ENCODE measurements at regions not wholly inside any gene's neighbourhood (a gene's known extent, or its start where the extent isn't known, plus 50 kb on each side); places are given as distances from the start of the nearest gene placed in this dataset.
A peak's percentile ranks its signal among the peaks of the same experiment; 100 is the strongest.

DNA sequence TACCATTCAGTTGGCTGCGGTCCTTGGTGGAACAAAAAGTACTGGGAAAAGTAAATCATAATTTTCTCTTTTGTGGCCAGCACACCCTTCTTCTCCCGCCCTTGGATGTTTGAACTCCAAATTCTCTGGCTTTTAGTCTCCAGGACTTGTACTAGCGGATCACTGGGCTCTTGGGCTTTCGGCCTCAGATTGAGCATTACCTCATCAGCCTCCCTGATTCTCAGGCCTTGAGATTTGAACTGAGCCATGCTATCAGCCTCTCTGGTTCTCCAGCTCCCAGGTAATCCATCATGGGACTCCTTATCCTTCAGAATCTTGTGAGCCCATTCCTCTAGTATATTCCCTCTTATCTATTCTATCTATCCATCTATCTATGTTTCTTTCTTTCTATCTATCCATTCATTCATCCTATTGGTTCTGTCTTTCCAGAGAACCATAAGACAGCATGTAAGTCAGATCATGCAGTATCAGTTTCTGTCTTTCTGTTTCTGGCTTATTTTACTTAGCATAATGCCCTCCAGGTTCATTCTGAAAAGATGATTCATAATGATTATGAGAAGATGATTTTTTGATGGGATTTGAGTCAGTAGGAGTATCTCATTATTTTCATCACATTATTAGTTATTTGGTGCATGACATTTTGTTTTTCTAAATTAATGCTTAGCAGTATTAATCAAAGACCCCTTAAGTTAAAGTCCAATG, 814.9 kb downstream of the LRFN5 start:
- no peak for DNase-seq (ENCODE audit: low spot score)

DNA sequence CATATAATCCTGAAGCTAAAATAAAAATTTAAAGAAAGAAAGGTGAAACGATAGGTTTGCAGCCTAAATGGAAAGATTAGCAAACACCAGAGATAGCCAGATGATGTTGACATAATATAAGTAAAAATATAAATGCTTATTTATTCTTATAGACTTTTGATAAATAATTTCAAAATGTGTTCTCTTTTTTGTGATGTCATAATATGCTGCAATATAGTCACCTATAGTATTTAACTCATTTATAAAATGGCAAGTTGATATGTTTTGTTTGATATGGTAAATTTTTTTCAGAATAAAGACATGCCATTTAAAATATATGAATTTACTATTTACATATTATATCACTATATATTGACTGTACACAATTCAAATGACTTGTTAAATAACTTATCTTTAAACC, 813.4 kb downstream of the LRFN5 start:
- DNase-seq (ENCODE audit: low spot score), result no peak

DNA sequence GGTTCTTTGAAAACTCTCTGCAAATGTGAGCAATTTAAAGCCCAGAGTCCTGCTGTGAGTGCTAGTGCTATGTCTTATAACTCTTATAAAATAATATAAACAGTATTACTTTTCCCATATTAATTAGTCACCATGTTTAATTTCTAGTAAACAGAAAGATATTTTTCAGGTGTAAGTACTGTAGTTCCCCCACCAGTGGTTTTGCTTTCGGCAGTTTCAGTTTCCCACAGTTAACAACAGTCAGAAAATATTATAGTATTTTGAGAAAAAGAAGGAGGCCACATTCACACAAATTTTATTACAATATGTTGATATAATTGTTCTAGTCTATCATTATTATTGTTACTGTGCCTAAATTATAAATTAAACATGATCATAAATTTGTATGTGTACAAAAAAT, 800.5 kb downstream of the LRFN5 start:
- DNase-seq (ENCODE audit: low spot score), result no peak

DNA sequence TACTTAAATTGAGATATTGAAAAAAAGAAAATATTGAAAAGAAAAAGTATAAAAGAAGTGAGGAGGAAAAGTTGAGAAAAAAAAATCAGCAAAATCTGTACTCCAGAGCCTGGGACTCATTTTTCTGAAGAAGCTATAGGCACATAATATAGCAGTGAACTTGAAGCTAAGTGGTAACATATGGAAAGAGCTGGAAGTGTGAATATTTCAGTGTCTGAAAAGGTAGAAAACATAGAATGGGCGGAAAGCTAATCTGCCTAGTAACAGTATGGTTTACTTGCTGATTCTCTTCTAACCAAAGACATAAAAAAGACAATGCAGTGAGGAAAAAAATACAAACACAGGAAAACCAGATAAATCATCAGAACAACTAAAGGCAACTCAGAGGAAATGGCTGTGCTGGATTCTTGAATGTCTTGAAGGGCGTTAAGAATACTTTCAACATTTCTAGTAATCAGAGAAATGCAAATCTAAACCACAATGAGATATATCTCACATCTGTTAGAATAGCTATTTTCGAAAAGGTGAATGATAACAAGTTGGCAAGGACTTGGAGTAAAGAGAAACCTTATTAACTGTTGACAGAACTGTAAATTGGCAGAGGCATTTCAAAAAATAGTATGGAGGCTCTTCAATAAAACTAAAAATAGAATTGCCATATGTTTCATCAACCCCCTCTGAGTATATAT, 784.6 kb downstream of the LRFN5 start:
- DNase-seq (ENCODE audit: low spot score), result no peak

DNA sequence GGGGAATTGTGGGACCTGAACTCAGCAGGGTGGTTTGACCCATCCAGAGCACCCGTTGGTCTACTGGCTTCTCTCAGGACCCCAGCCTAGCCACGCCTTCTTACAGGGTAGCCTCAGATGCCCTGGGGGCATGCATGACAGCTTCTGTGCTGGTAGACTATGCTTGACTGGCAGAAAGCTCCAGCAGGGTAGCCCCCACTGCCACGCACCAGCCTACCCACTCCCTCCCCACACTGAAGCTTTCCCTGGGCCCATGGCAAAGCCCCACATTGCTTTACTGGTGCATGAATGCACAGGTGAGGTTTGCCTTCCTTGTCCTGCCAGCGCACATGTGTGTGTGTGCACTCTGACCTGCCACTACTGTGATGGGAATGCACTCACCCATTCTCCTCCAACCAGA, 772.2 kb downstream of the LRFN5 start:
- DNase-seq (ENCODE audit: low spot score), result no peak

DNA sequence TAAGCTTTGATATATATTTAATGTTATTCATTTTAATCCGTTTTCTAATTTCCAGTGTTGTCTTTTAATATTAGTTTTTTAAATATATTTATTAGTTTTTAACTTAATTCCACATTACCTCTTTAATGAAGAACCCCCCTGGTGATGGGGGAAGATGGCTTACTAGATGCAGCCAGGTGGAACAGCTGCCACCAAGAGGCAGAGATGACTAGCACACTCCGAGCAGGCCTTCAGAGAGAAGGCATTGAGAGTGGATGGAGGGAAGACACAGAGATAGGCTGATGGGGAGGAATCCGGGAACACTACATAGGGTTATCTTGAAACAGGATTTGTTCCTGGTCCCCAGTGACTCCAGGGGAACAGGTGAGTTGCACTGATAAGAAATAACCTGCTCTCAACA, 771.6 kb downstream of the LRFN5 start:
- DNase-seq (ENCODE audit: low spot score), result no peak

DNA sequence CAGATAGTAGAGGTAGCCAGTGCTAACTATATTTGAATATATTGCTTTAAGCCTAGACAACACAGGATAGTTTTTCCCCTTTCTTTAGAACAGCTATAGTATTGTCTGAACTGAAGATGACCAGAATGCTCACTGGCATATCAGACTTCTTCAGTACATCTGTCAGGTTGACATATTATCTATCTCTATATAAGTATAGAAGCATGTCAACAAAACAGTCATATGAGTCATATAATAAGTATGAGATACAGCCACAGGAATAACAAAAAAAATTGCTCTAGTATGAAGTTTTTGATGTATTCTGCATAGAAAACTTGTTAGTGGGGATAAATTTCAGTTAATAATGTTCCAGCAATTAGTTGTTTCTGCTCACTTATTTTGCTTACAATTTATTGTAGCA, 767.7 kb downstream of the LRFN5 start:
- DNase-seq (ENCODE audit: low spot score), result no peak

DNA sequence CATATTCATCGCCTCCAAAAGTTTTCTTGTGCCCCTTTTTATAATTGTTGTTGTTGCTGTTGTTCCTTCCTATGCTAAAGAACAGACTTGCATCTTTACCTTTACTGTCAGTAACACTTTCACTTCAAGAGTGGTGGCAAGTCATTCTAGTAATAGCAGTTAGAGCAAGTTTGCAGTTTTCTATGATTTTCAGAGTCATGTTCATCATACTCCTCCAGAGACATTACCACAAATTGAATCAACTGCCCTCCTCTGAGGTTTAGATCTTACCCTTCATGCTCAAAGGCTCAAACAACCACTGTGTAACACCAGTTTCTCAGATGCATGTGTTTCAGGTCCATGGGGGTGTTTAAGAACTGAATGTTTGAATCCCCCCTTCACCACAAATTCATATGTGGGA, 763.4 kb downstream of the LRFN5 start:
- DNase-seq (ENCODE audit: low spot score), result no peak

DNA sequence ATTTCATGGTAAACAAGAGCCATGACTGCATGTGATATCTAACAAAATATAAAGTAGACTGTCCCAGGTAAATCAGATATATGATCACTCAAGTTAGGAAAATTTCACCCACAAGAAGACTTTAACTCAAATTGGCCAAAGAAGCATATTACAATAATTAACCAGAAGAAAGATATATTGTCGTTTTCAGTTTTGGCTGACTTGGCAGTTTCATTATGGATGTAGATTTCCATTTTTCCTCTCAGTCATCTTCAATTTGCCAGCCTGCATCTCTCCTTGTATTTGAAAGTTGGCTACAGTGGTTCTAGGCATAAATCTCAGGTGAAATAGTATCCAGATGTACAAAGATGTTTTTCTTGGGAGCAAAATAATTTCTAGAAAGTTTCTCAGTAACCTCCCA, 761.6 kb downstream of the LRFN5 start:
- no peak for DNase-seq (ENCODE audit: low spot score)

DNA sequence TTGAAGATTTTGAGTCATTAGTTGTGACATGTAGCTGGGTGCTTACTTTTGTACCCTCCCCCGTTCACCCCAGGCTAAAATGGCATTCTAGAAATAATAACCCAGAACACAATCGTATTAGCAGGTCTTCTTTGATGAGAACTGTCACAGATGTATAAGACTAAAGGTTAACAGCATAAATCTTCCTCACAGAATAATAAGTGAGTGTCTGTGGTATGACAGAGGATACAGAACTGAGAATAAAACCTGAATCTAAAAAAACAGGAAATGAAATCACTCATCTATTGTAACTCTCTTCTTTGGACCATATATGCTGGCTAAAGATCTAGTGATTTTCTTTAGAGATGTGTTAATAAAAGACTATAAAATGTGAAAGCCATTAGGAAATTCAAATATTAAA, 746.6 kb downstream of the LRFN5 start:
- DNase-seq (ENCODE audit: low spot score), result no peak

DNA sequence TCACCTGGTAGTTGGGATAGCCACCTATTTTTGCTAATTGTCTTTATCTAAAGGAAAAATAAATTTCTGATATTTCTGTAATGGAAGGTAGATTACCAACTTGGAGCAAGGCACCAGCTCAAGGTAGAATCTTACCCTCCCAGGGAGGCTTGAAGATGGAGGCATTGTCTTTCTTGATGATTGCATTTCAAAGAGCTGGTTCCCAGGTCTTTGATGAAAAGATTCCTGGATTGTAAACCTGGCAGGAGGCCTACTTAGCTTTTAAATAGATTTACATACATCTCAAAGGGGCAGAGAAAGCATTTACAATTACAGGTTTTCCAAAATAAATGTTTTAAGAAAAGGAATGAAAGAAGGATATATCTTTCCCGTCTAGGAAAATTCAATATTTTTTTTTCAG, 729.2 kb downstream of the LRFN5 start:
- DNase-seq (ENCODE audit: low spot score), result no peak

DNA sequence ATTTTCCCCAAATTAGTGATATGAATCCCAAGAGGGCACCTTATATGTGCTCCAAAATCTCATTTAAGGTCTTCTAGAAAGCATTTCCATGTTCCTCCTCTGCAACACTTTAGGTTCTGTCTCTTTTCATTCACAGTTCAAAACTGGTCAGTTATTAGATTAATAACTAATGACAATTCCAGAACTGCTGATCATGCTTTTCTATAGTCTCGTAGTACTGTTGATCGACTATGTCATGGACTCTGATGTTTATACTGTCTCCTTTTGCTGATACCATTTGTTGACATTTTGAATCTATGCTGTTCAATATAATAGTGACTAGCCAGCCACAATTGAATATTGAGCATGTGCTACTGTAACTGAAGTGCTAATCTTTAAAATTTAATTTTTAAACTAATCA, 728.3 kb downstream of the LRFN5 start:
- no peak for DNase-seq (ENCODE audit: low spot score)

DNA sequence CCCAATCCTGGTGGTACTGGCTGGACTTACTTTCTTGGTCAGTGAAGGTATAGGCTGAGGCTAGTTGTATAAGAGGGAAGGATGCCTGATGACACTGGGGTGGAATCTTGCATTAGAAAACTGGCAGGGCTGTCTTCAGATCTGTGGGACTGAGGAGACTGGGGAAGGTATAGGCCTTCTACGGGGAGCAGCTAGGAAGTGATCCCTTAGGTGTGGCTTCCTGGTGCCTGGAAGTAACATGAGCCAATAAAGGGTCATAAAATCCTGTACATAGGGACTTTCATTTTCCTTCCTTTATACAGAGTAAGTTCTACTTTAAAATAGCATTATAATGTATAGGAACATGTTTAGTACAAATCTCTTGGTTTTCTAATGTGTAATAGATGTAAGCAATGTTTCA, 716.8 kb downstream of the LRFN5 start:
- DNase-seq (ENCODE audit: low spot score), result no peak

DNA sequence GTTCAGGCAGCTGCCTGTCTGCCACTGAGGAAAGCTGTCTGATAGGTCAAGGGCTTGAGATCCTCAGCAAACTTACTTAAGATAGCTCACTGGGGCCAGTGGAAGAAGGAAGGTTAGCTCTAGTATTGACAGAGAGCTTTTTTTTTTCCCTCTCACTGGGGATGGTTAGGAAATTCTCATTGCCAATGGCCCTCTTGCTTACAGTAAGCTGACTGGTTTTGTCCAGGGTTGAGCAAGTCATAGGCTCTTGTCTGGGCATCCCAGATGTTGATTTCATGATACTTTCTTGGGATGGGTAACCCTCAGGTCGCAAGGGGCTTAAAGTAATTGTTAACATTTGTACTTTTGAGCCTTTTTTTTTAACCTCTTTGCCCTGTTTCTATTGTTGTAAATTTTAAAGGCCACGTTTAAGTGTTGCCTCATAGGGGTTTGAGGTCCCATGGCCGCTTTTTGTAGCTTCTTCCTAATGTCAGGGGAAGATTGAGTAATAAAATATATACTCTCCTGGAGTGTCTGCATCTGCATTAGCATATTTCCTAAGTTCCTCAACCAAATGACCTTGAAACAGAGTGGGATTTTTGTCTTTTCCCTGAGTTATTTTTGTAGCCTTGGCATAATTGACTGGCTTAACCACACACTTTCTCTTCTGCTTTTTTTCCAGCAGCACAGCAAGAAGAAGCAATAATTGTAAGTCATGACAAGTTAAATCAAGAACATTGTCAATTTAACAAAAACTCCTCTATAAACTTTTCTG, 716.0 kb downstream of the LRFN5 start:
- DNase-seq (ENCODE audit: low spot score), result peak; percentile 8

DNA sequence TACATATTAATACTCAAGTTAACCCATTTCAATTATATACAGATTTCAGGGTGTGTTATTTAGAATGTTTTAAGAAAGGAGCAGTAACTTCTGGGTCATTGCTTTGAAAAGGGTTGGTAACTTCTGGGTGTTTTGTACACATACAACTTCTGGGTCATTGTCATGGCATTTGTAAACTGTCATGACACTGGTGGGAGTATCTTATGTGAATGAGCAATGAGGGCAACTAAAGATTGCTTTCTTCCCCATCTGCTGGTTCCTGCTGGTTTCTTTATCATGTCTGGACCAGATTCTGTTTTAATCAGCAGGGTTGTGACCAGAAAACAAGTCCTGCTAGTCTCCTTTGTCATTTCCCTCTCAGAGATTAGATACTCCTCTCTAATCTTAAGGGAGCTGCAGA, 713.3 kb downstream of the LRFN5 start:
- no peak for DNase-seq (ENCODE audit: low spot score)

DNA sequence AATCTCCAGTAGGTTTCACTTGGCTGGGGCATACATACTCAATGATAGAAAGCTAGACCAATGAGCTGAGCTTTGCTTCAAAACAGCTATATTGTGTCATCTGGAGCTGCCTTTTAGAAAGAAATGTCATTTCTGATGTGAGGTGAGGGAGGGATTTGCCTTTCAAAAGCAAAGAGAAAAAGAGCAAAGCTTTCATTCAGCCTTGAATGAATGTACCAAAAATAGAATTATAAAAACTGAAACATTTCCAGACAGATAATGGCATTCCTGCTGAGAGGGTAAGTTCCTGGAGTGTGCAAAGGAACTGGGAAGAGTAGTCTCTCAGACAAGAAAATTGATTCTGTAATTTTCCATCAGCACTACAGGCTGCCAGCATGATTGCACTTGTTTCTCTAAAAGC, 710.0 kb downstream of the LRFN5 start:
- DNase-seq (ENCODE audit: low spot score), result no peak

DNA sequence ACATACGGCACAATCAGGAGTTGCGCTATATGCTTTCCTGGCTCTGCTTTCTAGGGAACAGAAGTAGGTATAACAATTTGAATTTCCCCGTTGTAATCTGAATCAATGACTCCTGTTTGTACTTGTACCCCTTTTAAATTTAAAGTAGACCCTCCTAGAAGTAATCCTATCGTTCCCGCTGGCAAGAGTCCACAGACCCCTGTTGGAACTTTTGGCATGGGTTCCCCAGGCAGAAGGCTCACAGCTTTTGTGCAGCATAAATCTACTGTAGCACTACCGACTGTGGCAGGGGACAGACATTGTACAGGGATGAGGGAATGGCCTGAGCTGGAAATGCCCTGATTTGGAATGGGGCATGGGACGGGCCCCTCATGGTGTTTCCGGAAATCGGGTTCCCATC, 705.2 kb downstream of the LRFN5 start:
- no peak for DNase-seq (ENCODE audit: low spot score)

DNA sequence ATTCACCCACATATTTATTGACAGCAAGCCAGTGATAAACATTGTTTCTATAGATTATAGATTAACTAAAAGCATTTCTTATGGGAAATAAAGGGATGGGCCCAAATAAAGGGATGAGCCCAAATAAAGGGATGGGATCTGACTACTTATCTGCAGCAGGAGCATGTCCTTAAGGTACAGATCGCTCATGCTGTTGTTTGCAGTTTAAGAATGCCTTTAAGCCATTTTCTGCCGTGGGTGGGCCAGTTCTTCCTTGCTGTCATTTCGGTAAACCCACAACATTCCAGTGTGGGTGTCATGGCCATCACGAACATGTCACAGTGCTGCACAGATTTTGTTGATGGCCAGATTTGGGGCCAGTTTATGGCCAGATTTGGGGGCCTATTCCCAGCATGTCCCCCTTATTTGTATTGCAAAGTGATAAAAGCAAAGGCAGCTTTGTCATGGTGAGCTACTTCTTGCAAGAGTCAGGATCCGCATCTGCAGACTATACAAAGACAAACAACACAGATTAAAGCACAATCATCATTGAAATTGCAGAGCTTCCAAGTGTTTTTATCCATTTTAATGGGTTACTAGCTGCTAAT, 700.7 kb downstream of the LRFN5 start:
- no peak for DNase-seq (ENCODE audit: low spot score)

DNA sequence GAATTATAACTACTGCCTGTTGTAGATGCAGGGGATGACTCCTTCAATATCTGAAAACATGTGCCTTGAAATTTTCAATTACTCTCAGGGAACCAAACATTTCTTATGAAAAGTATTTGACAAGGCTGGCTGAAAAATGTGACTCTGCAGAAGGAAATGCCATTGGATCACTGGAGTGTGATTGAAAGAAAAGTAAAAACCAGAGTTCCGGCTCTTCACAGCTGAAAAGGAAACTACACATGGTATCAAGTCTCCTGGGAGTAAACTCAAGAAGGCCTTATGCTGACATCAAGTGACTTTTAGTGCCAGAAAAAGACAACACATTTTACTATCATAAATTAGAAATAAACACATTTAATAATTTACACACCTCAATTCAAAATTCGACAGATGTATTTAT, 693.0 kb downstream of the LRFN5 start:
- no peak for DNase-seq (ENCODE audit: low spot score)

DNA sequence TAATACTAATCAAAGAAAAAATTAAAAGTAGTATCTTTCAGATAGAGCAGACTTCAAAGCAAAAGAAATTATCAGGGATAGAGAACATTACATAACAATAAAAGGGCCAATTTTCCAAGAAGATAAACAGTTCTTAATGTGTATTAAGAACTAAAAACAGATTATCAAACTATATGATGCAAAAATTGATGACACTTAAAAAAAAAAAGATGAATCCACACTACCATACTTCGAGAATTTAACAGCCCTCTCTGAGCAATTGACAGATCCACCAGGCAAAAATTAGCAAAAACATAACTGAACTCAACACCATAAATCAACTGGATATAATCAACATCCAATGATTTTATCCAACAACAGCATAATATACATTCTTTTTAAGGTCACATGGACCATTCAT, 686.5 kb downstream of the LRFN5 start:
- DNase-seq (ENCODE audit: low spot score), result no peak

DNA sequence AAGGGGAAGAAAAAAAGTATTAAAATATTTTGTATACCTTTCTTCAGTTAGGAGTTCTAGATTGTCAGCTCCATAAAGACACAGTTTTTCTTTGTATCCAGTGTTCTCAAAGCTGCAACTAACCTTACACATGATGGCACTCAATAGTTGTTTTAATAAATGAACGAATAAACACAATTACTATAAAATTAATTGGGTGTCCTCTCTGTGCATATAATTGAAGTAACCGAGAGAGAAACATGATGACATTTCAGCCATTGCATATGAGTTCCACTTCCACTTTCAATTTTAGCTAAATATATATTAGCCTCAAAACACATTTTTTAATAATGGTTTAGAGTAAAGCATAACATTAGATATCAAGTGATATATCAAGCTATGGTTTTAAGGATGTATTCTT, 671.2 kb downstream of the LRFN5 start:
- no peak for DNase-seq (ENCODE audit: low spot score)

DNA sequence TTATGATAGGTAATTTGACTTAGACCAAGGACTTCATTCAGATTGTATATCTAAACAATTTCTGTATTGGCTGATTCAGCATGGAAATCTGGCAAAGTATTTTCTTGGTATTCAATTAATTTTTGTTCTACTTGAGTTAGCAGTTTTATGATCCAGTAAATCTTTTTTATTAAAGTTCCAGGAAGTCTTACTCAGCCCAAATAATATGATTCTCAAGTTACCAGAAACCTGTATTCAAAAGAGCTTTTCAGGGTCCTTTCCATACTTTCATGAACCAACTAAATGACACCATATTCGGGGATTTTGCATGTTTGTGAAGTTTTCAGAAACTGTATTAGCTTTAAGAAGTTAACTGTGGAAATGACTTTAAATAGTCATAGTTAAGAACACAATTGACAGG, 662.6 kb downstream of the LRFN5 start:
- DNase-seq (ENCODE audit: low spot score), result no peak

DNA sequence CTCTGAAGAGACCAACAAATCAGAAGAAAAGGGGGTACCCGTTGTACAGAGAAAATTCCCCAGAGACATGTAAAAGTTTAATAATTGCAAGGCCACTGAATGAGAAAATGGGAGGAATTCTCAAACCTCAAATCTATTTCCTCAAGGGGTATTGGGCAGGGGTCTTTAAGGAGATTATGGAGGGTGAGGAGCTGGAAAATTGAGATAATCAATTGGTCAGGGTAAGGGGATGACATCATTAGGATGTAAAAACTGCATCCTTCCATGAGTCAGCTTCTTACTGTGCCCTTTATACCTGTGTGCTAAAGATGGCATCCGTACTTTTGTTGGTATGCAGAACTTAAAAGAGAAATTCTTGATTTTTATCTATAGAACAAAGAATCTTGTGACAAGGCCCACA, 641.5 kb downstream of the LRFN5 start:
- DNase-seq (ENCODE audit: low spot score), result no peak

Data from umbilical cord (tissue), 1 donor.